ENCODE measurements at regions not wholly inside any gene's neighbourhood (a gene's known extent, or its start where the extent isn't known, plus 50 kb on each side); places are given as distances from the start of the nearest gene placed in this dataset.
"Not testable (repeated sequence)": the region's sequence is repeated elsewhere in the genome, so short reads cannot be mapped to it uniquely, and the experiment has no call there.

DNA sequence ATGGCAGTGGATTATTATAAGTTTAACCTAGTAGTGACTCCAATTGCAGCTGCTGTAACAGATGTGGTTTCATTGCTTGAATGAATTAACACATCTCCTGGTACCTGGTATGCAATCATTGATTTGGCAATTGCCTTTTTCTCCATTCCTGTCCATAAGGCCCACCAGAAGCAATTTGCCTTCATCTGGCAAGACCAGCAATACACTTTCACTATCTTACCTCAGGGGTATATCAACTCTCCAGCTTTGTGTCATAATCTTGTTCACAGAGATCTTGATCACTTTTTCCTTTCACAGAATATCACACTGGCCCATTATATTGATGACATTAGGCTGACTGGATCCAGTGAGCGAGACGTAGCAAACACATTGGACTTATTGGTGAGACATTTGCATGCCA lies 128.7 kb upstream of the ZC3H12C start:
- no peak overlapping the region for H3K4me3 ChIP-seq (replicated peaks in 1 of 3; ENCODE audit: insufficient read depth in 1 of 3, low read depth in 2 of 3, low read length in 3 of 3)
- in situ Hi-C loops (cut with HindIII; ENCODE audit: extremely low pct_ligation_motif_present, low pct_unique_long_range_greater_than_20kb) (no loop called here), intact Hi-C loops (cut with micrococcal nuclease; ENCODE audit: unreplicated experiment) (no loop called here)
- 12% methylated on average over 2 of the region's 2 CpGs for WGBS (ENCODE audit: low lambda C conversion rate)
- no peak overlapping the region for H3K27ac ChIP-seq (ENCODE audit: extremely low read length, insufficient read depth, low read length)
- no peaks in the 10 kb centered on the region for H3K36me3 ChIP-seq (replicated peaks in 1 of 2; ENCODE audit: control insufficient read depth in 1 of 2, insufficient read depth in 2 of 2, low read length in 2 of 2)
- H3K9me3 ChIP-seq (ENCODE audit: low read length) = no peaks in the 10 kb centered on the region
- DNase-seq (ENCODE audit: low spot score) = no peak
- no peaks in the 10 kb centered on the region for H3K79me2 ChIP-seq (ENCODE audit: insufficient read depth, low read length)
- CTCF ChIA-PET (ENCODE audit: low intra/inter-chr PET ratio, low total read pairs) = no interaction called here
- no peak overlapping the region for H3K4me2 ChIP-seq (ENCODE audit: low read depth, low read length)
- POLR2A ChIA-PET = no interaction called here
- ATAC-seq = no peak
- H3K27me3 ChIP-seq (ENCODE audit: control insufficient read depth in 1 of 2, insufficient read depth in 2 of 2, low read length in 2 of 2) = no peaks in the 10 kb centered on the region
- H4K20me1 ChIP-seq (ENCODE audit: insufficient read depth, low read length) = no peaks in the 10 kb centered on the region
- H3K9ac ChIP-seq (ENCODE audit: insufficient read depth, low read depth, low read length) = no peak overlapping the region
- TF ChIP-seq YEATS2 (CRISPR knock-in tag; IDR thresholded peaks at IDR 0.05; ENCODE audit: borderline replicate concordance) (no peak), PLRG1 (conservative IDR thresholded peaks at IDR 0.05) (no peak), POLR2AphosphoS5 (IDR thresholded peaks at IDR 0.05; ENCODE audit: low read depth, low read length) (no peak), EP300 (IDR thresholded peaks at IDR 0.05; ENCODE audit: low read depth in 2 of 2, low read length in 2 of 2) (no peak), EP300 (CRISPR knock-in tag; IDR thresholded peaks at IDR 0.05; ENCODE audit: borderline replicate concordance) (no peak), POLR2G (IDR thresholded peaks at IDR 0.05; ENCODE audit: low read depth, low read length) (no peak), ZNF589 (CRISPR knock-in tag; conservative IDR thresholded peaks at IDR 0.05) (no peak), HIVEP1 (CRISPR knock-in tag; IDR thresholded peaks at IDR 0.05) (no peak)
- TF ChIP-seq, protein P1, sequence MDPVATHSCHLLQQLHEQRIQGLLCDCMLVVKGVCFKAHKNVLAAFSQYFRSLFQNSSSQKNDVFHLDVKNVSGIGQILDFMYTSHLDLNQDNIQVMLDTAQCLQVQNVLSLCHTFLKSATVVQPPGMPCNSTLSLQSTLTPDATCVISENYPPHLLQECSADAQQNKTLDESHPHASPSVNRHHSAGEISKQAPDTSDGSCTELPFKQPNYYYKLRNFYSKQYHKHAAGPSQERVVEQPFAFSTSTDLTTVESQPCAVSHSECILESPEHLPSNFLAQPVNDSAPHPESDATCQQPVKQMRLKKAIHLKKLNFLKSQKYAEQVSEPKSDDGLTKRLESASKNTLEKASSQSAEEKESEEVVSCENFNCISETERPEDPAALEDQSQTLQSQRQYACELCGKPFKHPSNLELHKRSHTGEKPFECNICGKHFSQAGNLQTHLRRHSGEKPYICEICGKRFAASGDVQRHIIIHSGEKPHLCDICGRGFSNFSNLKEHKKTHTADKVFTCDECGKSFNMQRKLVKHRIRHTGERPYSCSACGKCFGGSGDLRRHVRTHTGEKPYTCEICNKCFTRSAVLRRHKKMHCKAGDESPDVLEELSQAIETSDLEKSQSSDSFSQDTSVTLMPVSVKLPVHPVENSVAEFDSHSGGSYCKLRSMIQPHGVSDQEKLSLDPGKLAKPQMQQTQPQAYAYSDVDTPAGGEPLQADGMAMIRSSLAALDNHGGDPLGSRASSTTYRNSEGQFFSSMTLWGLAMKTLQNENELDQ (CRISPR knock-in tag; IDR thresholded peaks at IDR 0.05; ENCODE audit: borderline replicate concordance) = no peak
- TF ChIP-seq, protein P2, sequence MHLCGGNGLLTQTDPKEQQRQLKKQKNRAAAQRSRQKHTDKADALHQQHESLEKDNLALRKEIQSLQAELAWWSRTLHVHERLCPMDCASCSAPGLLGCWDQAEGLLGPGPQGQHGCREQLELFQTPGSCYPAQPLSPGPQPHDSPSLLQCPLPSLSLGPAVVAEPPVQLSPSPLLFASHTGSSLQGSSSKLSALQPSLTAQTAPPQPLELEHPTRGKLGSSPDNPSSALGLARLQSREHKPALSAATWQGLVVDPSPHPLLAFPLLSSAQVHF (CRISPR knock-in tag; IDR thresholded peaks at IDR 0.05) = no peak
- TF ChIP-seq, protein P3, sequence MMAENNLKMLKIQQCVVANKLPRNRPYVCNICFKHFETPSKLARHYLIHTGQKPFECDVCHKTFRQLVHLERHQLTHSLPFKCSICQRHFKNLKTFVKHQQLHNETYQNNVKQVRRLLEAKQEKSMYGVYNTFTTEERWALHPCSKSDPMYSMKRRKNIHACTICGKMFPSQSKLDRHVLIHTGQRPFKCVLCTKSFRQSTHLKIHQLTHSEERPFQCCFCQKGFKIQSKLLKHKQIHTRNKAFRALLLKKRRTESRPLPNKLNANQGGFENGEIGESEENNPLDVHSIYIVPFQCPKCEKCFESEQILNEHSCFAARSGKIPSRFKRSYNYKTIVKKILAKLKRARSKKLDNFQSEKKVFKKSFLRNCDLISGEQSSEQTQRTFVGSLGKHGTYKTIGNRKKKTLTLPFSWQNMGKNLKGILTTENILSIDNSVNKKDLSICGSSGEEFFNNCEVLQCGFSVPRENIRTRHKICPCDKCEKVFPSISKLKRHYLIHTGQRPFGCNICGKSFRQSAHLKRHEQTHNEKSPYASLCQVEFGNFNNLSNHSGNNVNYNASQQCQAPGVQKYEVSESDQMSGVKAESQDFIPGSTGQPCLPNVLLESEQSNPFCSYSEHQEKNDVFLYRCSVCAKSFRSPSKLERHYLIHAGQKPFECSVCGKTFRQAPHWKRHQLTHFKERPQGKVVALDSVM (CRISPR knock-in tag; IDR thresholded peaks at IDR 0.05) = no peak
- TF ChIP-seq, protein P4, sequence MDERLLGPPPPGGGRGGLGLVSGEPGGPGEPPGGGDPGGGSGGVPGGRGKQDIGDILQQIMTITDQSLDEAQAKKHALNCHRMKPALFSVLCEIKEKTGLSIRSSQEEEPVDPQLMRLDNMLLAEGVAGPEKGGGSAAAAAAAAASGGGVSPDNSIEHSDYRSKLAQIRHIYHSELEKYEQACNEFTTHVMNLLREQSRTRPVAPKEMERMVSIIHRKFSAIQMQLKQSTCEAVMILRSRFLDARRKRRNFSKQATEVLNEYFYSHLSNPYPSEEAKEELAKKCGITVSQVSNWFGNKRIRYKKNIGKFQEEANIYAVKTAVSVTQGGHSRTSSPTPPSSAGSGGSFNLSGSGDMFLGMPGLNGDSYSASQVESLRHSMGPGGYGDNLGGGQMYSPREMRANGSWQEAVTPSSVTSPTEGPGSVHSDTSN (CRISPR knock-in tag; IDR thresholded peaks at IDR 0.05) = no peak
- no peak for FAIRE-seq
- H3K4me1 ChIP-seq (ENCODE audit: insufficient read depth, low read length) = no peaks in the 10 kb centered on the region
- no TSS peak for BruUV-seq (replicated peaks)
- no peak overlapping the region for H2AFZ ChIP-seq (ENCODE audit: low read length)

DNA sequence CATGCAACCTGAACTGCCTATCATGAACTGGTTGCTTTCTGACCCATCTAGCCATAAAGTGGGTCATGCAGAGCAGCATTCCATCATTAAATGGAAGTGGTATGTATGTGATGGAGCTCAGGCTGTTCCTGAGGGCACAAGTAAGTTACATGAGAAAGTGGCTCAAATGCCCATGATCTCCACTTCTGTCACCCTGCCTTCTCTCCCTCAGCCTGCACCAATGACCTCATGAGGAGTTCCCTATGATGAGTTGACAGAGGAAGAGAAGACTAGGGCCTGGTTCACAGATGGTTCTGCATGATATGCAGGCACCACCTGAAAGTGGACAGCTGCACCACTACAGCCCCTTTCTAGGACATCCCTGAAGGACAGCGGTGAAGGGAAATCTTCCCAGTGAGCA lies 127.7 kb upstream of the ZC3H12C start:
- BruUV-seq (replicated peaks); CTCF ChIA-PET (ENCODE audit: low intra/inter-chr PET ratio, low total read pairs); H3K9me3 ChIP-seq (ENCODE audit: low read length): not testable (repeated sequence)

More for the DNA sequence above, 127.7 kb upstream of the ZC3H12C start:
- ATAC-seq; H2AFZ ChIP-seq (ENCODE audit: low read length); POLR2A ChIA-PET; H3K4me2 ChIP-seq (ENCODE audit: low read depth, low read length); H3K27ac ChIP-seq (ENCODE audit: extremely low read length, insufficient read depth, low read length); H4K20me1 ChIP-seq (ENCODE audit: insufficient read depth, low read length); H3K9ac ChIP-seq (ENCODE audit: insufficient read depth, low read depth, low read length); H3K4me3 ChIP-seq (replicated peaks in 1 of 3; ENCODE audit: insufficient read depth in 1 of 3, low read depth in 2 of 3, low read length in 3 of 3); FAIRE-seq; H3K27me3 ChIP-seq (ENCODE audit: control insufficient read depth in 1 of 2, insufficient read depth in 2 of 2, low read length in 2 of 2); intact Hi-C loops (cut with micrococcal nuclease; ENCODE audit: unreplicated experiment); H3K4me1 ChIP-seq (ENCODE audit: insufficient read depth, low read length); H3K36me3 ChIP-seq (replicated peaks in 1 of 2; ENCODE audit: control insufficient read depth in 1 of 2, insufficient read depth in 2 of 2, low read length in 2 of 2); H3K79me2 ChIP-seq (ENCODE audit: insufficient read depth, low read length); in situ Hi-C loops (cut with HindIII; ENCODE audit: extremely low pct_ligation_motif_present, low pct_unique_long_range_greater_than_20kb); DNase-seq (ENCODE audit: low spot score): not testable (repeated sequence)
- WGBS (ENCODE audit: low lambda C conversion rate) = 0% methylated on average over 1 of the region's 1 CpG

All from HepG2 (cell line).